Activated effector memory CD4-positive, alpha-beta T cell treated with Interleukin-2 at 50 U/mL for 16 hours (primary cell): ENCODE measurements at regions not wholly inside any gene's neighbourhood (a gene's known extent, or its start where the extent isn't known, plus 50 kb on each side); places are given as distances from the start of the nearest gene placed in this dataset.

Experiments used
- DNase-seq: peaks from one replicate; pipeline ENCODE4 v3.0.0-alpha.2; 2020

DNA sequence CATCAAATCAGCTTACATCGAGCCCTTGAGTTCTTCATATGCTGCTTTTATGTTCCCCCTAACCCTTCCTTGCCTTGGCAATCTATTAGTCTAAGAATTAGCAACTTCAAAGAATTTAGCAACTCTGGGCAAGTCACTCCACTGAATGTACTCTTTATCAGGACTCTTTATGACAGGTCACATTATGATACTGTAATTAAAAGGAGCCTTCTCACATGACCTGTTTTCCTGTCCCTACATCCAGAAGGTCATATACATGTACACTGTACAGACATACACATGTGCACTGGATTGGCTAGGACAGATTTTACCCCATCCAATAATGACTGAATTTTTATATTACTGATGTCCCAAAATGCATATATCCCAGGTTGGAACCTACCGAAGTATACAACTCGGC, 463.1 kb downstream of the SHQ1 start:
- no peak for DNase-seq

DNA sequence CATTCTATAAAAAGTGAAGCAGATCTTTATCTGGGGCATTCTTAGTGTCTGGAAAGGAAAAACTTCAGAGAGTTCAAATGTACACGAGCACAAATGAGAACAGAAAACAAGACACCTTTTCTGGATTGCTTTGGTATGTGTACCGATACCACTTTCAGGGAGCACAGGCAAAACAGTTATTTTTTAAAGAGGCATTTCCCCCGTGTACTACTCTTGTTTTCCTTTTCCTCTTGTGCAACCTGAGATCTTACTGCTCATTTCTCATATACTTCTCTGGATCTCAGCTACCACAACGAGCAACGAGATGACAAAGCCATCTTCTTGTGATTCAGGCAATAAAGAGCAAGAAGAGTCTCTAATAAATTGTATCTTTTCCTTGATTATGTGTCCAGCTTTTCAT, 463.6 kb downstream of the SHQ1 start:
- DNase-seq, result no peak

DNA sequence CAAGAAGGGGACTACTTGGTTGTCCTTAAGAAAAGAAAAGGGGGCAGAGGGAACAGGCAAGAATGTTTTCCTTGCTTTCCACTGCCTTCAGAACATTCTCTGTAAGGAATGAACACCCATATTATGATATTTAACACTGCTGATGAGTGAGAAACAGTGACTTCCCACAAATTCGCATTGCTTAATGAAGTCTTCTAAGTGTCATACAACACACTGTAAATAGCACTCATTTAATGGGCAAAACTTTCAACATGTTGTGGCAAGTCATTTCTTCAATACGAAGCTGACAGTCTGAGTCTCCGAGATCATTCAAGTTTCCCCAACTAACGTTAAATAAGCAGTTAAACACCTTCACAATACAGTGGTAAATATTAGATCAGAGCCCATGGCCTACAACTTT, 464.4 kb downstream of the SHQ1 start:
- no peak for DNase-seq

DNA sequence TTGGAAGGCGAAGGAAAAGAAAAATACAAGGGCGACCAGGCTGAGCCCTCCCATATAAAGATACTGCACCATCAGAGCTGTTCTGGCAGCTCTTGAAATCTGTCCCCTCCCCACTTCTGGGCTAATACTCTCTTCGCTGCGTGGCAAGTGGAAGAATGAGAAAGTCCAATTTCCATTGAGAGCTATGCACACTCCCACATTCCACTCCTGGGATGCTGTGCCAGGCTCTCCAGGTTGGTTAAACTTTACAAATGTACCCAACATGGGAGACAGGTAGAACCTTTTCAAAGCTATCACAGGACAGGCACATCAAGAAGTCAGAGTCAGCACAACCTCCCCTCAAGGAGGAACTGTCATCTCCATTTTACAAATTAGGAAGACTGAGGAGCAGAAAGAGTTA, 465.0 kb downstream of the SHQ1 start:
- DNase-seq, result no peak

DNA sequence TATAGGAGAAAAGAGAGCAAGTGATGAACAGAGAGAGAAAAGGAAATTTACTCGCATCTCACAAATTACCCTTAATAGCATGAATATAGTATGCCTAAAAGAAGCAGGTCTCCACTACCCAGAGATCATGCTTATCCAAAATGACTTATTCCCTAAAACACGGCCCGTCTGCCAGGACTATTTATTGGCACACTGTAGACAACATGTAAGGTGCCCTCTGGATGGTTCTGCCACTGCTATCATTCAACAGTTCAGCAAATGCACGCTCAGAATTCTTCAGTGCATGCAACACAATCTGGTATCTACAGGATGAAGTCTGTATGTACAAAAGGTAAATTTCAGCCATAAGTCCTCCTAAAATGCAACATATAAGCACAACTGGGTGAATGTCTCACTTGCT, 465.8 kb downstream of the SHQ1 start:
- DNase-seq, result no peak

DNA sequence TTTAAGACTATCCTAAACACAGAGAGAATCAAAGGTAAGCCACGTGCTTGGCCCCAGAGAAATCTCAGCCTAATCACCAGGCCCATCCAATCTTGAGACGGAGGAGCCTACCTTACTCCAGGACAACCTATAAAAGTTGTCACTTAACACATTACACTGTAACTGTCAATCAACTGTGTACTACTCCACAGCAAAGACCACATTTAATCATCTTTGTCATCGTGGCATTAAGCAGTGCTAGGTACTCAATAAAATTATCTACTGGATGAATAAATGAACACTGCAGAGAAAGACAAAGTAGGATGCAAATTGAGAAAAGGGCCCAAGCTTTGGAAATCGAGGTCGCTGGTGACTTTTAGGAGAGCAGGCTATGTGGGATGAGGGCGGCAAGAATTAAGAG, 466.7 kb downstream of the SHQ1 start:
- DNase-seq, result no peak

DNA sequence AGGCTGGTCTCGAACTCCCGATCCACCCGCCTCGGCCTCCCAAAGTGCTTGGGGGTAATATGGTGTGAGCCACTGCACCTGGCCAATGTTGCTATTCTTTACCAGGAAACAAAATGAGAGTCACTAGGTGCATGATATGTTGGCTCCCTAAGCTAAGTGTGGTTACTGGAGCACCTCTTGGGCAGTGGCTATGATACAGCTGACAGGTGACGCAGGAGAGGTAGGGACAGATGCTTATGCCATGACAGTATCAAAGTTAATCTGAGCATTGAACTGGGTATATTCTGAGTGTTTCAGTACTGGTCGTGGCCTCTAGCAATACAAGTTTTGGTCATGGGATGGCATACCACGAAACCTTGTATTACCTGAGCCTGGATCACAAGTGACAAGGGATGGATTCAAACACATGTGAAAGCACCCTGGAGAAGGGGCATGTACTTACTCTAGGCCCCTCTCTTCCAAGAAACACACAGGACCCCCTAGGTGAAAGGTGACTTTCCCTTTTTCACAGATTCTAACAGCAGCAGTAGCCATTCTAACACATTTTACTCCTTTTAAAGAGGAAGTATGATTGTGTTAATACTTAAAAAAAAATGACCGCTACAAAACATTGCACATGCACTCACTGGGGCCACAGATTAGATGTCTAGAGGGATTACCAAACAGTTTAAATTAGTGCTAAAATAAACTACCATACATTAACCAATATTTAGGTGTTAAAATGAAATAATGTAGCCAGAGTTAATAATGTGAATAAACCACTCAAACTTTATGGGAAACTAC, 467.3 kb downstream of the SHQ1 start:
- DNase-seq, result no peak

DNA sequence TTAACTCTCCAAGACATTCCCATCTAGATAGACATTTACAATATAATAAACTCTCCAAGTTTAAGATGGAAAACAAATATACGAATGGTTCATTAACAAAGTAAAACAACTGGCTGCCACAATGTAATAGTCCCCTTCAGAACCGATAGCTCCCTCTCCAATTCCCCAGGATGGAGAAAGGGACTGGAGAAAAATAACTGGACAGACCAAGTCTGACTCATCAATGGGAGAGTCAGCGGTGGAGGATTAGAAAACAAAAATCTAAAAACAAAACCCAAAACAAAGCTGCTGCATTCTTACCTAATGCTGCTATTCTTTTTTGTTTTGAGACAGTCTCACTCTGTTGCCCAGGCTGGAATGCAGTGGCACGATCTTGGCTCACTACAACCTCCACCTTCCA, 468.1 kb downstream of the SHQ1 start:
- no peak for DNase-seq

DNA sequence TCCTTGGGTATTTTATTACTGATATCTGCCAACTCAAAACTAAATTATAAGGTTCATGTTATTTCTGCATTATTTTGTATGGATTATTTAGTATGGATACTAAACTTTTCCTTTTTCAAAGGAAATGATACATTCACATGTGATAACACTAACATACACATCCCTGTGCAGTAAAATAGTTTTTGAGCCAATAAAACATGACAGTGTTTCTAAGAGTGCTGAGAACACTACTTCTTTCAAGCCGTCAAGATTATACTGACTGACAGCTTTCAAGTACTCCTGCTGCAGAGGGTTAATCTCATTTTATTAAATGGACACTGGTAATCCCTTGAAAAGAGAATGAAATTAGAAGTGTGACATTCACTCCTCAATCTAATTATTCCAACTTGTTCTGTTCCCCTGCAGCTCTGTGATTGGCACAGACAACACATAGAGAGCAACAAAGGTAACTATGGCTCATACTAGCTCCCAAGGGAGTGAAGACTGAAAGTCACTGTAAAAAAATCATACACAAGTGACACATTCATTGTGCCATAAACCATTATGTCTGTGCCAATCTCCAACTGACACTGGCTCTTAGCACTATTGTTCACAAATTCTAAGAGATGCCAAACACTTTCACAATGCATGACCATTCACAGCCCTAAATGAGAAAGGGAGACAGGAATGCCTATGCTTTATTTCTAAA, 468.6 kb downstream of the SHQ1 start:
- DNase-seq, result no peak

DNA sequence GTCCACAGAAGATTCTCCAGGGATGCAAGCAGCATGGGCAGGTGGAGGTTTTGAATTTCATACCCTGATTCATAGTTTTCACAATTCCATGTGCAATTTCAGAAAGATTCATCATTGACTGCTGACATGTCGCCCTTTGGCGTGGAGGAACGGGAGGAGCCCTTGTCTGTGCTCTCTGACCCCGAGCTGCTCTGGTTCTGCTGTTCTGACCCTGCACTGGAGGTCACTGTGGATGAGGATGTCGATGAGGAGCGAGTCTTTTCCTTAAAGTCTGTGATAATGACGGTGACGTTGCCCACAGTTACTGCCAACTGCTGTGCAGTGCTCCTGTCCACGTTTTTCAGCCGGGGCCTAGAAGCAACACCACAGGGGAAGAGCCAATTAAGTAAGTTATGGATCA, 470.0 kb downstream of the SHQ1 start:
- DNase-seq, result no peak

DNA sequence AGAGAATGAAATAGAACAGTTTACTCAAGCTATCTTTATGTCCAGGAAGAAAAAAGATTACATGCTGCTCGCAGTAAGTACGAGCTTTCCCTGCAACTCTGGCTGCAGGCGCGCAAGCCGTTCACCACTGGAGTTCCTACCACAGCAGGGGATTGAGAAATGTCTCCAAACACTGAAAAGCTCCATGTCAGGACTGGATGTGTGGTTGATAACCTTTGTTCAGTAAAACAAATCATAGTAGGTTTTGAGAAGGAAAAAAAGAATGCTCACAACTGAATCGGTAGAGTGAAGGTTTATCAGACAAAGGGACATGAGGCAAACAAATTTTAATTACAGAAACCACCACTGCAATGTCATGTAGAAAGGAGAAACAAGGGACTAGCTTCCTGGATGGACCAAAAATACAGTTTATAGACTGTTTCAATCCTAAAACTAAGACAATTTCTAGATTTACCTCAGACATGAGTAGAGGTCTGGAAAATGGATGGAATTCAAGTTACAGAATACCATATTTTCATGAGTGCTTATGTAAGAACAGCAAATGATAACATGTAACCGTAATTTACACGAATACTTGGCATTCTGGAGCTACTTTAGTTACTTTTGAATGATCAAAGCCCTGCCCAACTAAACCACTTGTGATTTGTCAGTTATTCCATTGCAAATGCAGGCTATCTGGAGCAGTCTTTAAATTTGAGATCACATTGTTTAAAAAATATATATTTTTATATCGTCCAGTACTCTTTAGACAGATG, 471.1 kb downstream of the SHQ1 start:
- no peak for DNase-seq

DNA sequence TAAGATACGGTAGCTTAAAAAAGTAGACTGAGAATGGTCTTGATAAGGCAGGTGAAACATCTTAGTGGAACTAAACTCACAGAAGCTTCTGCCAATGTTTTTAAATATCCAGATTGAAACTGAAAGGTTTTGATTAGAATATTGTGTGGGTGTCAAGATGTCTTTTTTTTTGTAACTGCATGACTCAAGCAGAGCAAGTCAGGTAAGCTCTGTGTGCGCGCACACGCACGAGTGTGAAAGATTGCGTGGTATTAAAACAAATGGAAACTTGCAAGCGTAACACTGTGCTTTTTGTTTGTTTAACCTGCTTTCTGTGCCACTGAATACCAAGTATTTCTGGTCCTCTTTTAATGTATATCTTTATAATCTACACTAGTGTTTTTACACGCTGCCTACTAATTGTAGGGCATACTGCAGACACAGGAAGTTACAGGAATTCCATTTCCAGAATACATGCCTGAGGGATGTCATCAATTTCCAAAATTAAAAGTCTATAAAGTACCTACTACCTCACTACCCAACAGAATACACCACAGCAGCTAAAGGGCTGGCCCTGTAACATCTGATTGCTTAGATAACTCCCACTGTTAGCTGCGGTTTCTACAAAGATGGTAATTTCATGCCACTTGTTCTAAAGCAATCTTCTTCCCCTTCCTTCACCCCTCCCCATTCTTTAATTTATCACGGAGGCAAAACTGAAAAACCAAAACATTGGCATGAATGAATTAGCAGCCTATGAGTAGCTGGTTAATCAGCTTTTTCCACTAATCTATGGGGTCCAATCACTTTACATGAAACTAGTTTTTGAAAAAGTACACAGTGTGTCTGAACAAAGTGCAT, 472.8 kb downstream of the SHQ1 start:
- no peak for DNase-seq

DNA sequence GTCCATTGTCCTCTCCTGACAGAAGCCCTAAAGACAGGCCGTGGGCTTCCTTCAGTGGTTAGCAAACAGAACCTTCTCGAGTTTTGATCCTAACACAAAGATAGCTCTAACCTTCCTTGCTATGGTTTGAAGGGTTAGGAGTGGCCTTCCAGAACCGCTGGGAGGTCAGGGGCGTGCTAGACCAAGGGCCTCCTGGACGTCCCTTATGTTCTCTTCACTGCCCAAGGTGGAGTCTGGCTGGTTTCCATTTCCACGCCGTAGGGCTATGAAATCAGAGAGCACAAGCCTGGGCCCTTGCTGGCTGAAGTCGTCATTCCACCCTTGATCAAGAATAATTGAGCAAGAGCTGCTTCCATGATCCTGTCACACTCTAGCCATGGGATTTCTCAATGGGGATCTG, 475.1 kb downstream of the SHQ1 start:
- no peak for DNase-seq

DNA sequence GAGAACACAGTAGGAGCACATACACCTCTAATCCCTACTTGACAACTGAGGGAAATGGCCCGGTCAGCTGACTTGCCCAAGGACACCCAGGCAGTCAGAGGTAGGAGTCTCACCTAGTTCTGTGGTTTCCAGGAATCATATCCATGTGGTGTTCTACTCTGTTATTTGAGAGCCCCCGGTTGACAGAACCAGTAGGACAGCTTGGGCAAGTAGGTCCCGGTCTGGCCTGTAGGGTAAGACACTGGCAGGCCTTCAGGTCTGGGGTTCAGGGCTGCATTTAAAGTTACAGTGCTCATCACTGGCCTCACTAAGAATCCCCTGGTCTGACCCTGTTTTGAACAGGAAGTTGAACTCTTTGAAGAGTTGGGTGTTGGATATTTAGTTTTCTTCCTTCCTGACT, 476.1 kb downstream of the SHQ1 start:
- no peak for DNase-seq

DNA sequence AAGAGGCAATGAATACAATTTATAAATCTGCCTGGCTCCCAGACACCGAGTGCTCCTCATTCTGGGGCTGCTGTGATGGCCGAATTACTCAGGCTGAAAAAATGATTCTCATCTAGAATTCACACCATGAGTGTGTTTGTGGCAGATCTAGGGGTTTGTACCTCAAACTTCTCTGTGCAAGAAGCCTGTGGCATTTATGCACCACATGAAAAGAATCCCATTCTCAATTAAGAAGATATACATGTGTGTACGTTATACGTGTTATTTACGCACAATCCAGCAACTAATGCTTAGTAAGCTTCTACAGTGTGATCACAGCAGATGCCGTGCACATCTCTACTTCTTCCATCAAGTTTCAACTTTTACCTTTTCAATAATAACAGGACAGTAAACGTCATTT, 476.8 kb downstream of the SHQ1 start:
- no peak for DNase-seq

DNA sequence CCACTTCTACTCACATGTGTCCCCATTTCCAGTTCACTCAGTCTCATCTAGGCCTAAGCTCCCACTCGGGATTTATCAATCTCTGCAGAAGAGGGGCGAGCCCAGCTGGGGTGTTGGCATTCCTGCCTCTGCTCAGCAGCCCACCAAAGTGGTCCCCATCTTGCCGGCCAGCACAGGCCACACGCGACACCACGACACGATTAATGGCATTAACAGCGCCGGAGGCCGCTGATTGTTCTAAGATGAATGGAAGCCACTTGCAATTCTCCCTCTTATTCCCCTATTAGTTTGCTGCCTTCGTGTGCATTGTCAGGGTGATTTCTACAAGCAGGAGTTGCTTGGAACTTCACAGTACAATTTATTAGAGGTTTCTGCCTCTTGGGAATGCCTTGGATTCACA, 477.3 kb downstream of the SHQ1 start:
- DNase-seq, result no peak

DNA sequence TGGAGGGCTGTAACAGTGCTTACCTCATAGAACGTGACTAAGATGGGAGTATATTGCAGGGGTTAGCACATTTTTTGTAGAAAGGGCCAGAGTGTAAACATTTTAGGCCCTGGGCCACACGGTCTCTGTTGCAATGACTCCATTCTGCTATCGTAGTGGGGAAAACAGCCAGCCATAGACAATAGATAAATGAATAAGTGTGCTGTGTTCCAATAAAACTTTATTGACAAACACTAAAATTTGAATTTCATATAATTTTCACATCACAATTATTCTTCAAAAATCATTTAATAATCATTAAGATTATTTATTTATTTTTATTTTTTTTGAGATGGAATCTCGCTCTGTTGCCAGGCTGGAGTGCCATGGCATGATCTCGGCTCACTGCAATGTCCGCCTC, 478.6 kb downstream of the SHQ1 start:
- no peak for DNase-seq

DNA sequence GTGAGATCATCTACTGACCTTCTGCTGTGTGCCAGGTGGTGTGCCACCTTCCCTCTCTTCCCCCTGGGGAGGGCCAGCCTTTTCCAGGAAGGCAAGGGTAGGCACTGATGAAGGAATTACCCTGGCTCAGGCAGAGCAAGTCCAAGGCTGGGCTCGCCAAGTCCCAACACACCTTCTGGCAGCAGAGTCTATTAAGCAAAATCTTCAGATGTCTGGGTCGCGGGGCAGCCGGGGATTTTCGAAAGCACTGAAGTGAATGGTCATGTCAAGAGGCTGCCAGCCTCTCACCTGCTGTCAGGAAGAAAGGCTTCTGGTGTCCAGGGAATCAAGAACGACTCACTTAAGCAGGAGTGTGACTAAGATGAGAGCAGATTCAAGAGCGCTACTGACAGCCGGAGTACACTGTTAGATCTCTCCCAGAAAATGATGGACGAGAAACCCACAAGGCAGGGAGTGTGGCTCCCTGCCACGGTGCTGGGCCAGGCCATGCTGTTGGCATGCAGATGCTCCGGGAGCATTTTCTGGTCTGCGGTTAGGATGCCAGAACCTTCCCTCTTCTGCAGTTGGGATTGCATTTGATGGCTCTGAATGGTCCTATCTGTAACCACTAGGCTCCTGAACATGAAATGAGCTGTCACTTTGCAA, 479.8 kb downstream of the SHQ1 start:
- no peak for DNase-seq

DNA sequence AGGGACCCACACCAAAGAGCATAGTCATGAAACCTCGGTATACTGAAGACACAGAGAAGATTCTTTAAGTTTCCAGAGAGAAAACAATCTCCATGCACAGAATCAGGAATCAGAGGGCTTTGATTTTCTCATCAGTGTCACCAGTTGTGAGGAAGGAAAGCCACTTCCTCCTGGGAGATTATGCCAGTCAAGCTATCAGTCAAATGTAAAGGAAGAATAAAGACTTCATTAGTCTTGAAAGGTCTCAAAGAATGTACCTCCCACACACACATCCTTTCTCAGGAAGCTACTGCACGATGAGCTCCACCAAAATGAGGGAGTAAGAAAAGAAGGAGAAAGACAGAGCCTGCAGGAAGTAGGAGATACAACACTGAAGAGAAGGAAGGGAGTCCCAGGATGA, 486.3 kb downstream of the SHQ1 start:
- no peak for DNase-seq

DNA sequence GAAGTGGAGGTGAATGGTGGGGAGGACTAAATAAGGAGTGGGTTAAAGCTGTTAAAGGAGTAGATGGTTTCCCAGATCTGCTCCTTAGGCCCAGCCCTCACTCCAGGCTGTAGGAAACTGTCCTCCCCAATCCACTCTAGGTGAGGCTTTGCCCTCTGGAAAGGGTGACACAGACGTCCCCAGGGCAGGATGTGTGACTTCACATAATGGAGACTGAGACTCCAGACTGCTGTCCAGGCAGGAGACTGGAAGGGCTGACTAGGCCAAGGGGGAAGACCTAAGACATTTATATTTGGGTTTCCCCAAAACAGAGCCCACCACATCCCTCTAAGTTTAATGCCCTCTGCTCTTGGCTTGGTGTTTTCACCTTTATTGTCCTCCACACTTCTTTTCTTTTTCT, 488.5 kb downstream of the SHQ1 start:
- DNase-seq, result no peak

DNA sequence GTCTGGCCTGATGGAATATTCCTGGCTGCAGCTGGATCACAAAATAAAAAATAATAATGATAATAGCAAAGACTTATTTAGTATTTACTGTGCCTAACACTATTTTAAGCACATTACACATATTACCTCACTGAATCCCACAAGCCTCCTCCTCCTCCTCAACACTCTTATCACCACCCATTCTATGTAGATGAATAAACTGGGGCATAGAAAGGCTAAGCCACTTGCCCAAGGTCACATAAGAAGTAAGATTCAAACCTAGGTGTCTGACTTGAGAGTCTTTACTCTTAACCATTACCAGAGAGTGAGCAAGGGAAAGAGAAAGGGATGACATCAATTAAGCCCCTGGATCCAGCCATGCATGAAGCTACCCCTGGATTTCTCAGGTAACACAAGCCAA, 493.1 kb downstream of the SHQ1 start:
- DNase-seq, result no peak

DNA sequence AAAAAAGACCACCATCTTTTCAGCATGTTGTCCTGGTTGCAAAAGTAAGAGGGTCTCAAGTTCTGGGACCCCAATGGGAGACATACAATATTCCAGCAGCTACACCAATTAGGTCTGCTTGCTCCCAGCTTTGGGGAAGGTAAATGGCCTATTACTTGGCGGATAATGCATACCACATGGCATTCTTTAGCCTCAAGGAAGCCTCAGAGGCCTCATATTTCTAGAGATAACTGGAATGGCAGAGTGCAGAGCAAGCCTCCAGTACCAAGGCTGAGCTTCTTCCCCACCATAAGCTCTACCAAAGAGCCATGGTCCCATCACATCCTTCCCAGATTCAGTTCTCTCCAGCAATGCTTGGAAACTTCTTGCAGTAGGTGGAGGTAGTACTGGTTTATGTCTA, 493.8 kb downstream of the SHQ1 start:
- DNase-seq, result no peak
